ENCODE measurements at regions not wholly inside any gene's neighbourhood (a gene's known extent, or its start where the extent isn't known, plus 50 kb on each side); places are given as distances from the start of the nearest gene placed in this dataset.
A peak's percentile ranks its signal among the peaks of the same experiment; 100 is the strongest.
"Not testable (repeated sequence)": the region's sequence is repeated elsewhere in the genome, so short reads cannot be mapped to it uniquely, and the experiment has no call there.

GRCh38 chr17:13415871-13416416 is 185.8 kb downstream of the HS3ST3A1 start:
- peak; percentile 78 for DNase-seq
- no peaks in the 10 kb centered on the region for H3K9me3 Mint-ChIP-seq
- peak overlapping the region; percentile 51 for H3K4me3 Mint-ChIP-seq
- no peaks in the 10 kb centered on the region for H3K36me3 Mint-ChIP-seq (ENCODE audit: low read depth)
- no peak for TF ChIP-seq CTCF (IDR thresholded peaks at IDR 0.05)
- peaks cover 70% of the 10 kb centered on the region for H3K4me1 Mint-ChIP-seq (ENCODE audit: low read depth)
- H3K27ac Mint-ChIP-seq, result peak overlapping the region; percentile 65
- no peaks in the 10 kb centered on the region for H3K27me3 Mint-ChIP-seq (ENCODE audit: insufficient read depth)

DNA sequence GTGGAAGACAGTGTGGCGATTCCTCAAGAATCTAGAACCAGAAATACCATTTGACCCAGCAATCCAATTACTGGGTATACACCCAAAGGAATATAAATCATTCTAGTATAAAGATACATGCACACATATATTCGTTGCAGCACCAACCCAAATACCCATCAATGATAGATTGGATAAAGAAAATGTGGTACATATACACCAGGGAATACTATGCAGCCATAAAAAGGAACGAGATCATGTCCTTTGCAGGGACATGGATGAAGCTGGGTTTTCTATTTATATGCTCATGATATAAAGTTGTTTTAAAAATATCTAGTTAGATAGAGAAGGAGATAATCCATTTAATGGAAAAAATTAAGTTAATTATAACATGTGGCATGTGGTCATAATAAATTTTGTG is 186.5 kb downstream of the HS3ST3A1 start:
- H3K27me3 Mint-ChIP-seq (ENCODE audit: insufficient read depth); H3K36me3 Mint-ChIP-seq (ENCODE audit: low read depth); H3K4me3 Mint-ChIP-seq; H3K9me3 Mint-ChIP-seq; DNase-seq: not testable (repeated sequence)
- Mint-ChIP-seq H3K4me1 (ENCODE audit: low read depth) (peaks cover 70% of the 10 kb centered on the region), H3K27ac (peak overlapping the region; percentile 65; the same call in 1 of the 2 replicates)

- H3K4me1 Mint-ChIP-seq (ENCODE audit: low read depth), result peaks cover 70% of the 10 kb centered on the region
- no peaks in the 10 kb centered on the region for H3K9me3 Mint-ChIP-seq
- peak; percentile 27 for DNase-seq
- TF ChIP-seq CTCF (IDR thresholded peaks at IDR 0.05), result no peak
- no peaks in the 10 kb centered on the region for H3K27me3 Mint-ChIP-seq (ENCODE audit: insufficient read depth)
- H3K36me3 Mint-ChIP-seq (ENCODE audit: low read depth), result no peaks in the 10 kb centered on the region
- H3K4me3 Mint-ChIP-seq, result no peak overlapping the region
- 0 out of 2 replicates have a peak overlapping the region, but pooled peaks have one; percentile 25 for H3K27ac Mint-ChIP-seq
Observed at GRCh38 chr17:13413001-13413400, 188.7 kb downstream of the HS3ST3A1 start.

DNA sequence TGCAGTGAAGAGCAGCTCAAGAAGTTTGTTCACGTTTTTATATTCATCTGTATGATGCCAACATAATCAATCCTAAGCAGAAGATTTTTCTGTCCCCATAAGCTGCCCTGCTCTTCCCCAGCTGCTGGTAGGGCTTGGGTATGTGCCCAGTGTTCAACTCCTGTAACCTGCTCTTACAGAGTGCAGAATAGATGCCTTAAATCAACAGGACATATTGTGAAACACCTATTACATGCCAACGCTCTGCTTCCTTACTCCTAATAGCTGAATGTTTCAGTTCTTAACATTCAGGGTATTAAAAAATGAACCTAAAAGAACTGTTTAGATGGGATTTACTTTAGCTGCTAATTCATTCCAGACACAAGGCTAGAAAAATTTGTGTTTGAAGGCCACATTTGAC is 190.9 kb downstream of the HS3ST3A1 start:
- H3K36me3 Mint-ChIP-seq (ENCODE audit: low read depth), result no peaks in the 10 kb centered on the region
- no peak for TF ChIP-seq CTCF (IDR thresholded peaks at IDR 0.05)
- H3K4me3 Mint-ChIP-seq, result no peak overlapping the region
- no peaks in the 10 kb centered on the region for H3K9me3 Mint-ChIP-seq
- peaks cover 52% of the 10 kb centered on the region for H3K4me1 Mint-ChIP-seq (ENCODE audit: low read depth)
- no peaks in the 10 kb centered on the region; the same call in 1 of the 2 replicates for H3K27me3 Mint-ChIP-seq (ENCODE audit: insufficient read depth)
- H3K27ac Mint-ChIP-seq, result peak overlapping the region; percentile 65
- no peak for DNase-seq

GRCh38 chr17:13410214-13410613 is 191.5 kb downstream of the HS3ST3A1 start:
- Mint-ChIP-seq H3K36me3 (ENCODE audit: low read depth) (no peaks in the 10 kb centered on the region), H3K27me3 (ENCODE audit: insufficient read depth) (no peaks in the 10 kb centered on the region; the same call in 1 of the 2 replicates), H3K4me1 (ENCODE audit: low read depth) (peaks cover 50% of the 10 kb centered on the region), H3K9me3 (no peaks in the 10 kb centered on the region), H3K4me3 (no peak overlapping the region), H3K27ac (peak overlapping the region; percentile 6; the same call in 1 of the 2 replicates)
- no peak for DNase-seq
- TF ChIP-seq CTCF (IDR thresholded peaks at IDR 0.05), result no peak

DNA sequence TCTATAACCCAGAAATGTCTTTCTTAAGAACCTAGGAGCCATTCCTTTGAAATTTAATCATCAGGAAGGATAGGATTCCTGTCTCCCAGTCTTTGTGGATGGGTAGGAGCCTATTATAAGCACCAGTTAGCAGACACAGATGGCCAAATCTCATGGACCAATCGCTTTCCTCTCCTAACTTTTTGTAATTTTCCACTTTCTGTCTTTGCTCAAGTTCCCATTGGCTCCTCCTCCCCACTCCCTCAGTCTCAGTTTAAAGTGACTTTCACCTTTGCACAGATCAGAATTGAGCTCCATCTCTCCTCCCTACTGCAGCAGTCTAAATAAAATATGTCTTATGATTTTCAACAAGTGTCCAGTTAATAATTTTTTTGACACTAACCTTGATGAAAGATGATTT is 192.3 kb downstream of the HS3ST3A1 start:
- Mint-ChIP-seq H3K4me1 (ENCODE audit: low read depth) (peaks cover 50% of the 10 kb centered on the region), H3K36me3 (ENCODE audit: low read depth) (no peaks in the 10 kb centered on the region)
- TF ChIP-seq CTCF (IDR thresholded peaks at IDR 0.05), result no peak

More for the DNA sequence above, 192.3 kb downstream of the HS3ST3A1 start:
- Mint-ChIP-seq H3K27ac (peak overlapping the region; percentile 38), H3K9me3 (no peaks in the 10 kb centered on the region), H3K4me3 (no peak overlapping the region), H3K27me3 (ENCODE audit: insufficient read depth) (no peaks in the 10 kb centered on the region; the same call in 1 of the 2 replicates)
- peak; percentile 35 for DNase-seq
